GM12878 (cell line): ENCODE measurements at regions not wholly inside any gene's neighbourhood (a gene's known extent, or its start where the extent isn't known, plus 50 kb on each side); places are given as distances from the start of the nearest gene placed in this dataset.

Source experiments
- ATAC-seq: fragments of 200-7000 bp; cut with Tn5 transposase; 3 replicates; pipeline ENCODE4 v1.9.1; 2020; ENCODE audit warnings: mild to moderate bottlenecking, moderate library complexity
- BruUV-seq: library from RNA; stranded (reverse); fragments of 400-500 nt; replicated peaks from 2 replicates; lab custom pipeline; 2021; lab: Mats Ljungman, UMichigan
- CTCF ChIA-PET: fragments of 300-600 bp; sonication (Branson Sonifier 250); formaldehyde crosslinking; extraction: SDS; loops from one replicate; lab custom pipeline; 2021; ENCODE audit warnings: inconsistent platforms; lab: Yijun Ruan, JAX
- POLR2A ChIA-PET: fragments of 350-600 bp; formaldehyde crosslinking; extraction: SDS; loops from one replicate; lab custom pipeline; 2021; ENCODE audit warnings: inconsistent platforms; lab: Charles Lee
- RAD21 ChIA-PET: fragments of 300-600 bp; sonication (Branson Sonifier 250); formaldehyde crosslinking; loops from one replicate; lab custom pipeline; 2023; ENCODE audit warnings: antibody characterized with exemption; ENCODE audit not compliant: unreplicated experiment; lab: Charles Lee
- SMC1A ChIA-PET: fragments of 300-600 bp; sonication (Branson Sonifier 250); formaldehyde crosslinking; loops from one replicate; lab custom pipeline; 2023; ENCODE audit not compliant: unreplicated experiment, uncharacterized antibody; lab: Charles Lee
- DNase-seq: peaks from one replicate; pipeline ENCODE4 v3.0.0-alpha.2; 2011; ENCODE audit warnings: low read depth, low spot score
- FAIRE-seq: peaks from 3 replicates; lab custom pipeline; 2011; peaks lifted over from hg19 to GRCh38; lab: Jason Lieb, UNC
- H2AFZ ChIP-seq: 2 replicates; pipeline ENCODE4 v1.6.0; 2011; ENCODE audit warnings: low read depth, low read length, control low read depth; ENCODE audit not compliant: control insufficient read depth
- H3K27ac ChIP-seq: 2 replicates; pipeline ENCODE4 v1.5.1; 2011; ENCODE audit warnings: control low read depth; ENCODE audit not compliant: control insufficient read depth, insufficient read depth
- H3K27me3 ChIP-seq, 2 experiments: replicated peaks in 1 of 2; 2 replicates each; pipeline versions ENCODE4 v1.6.0 to v1.6.1; 2011; ENCODE audit warnings: low read length in 1 of 2; ENCODE audit not compliant: control insufficient read depth in 2 of 2, insufficient read depth in 2 of 2
- H3K36me3 ChIP-seq, 2 experiments: 2 replicates each; pipeline ENCODE4 v1.5.1; 2011; ENCODE audit warnings: low read length in 1 of 2; ENCODE audit not compliant: control insufficient read depth in 2 of 2, insufficient read depth in 2 of 2
- H3K4me1 ChIP-seq: 2 replicates; pipeline ENCODE4 v1.6.1; 2011; ENCODE audit warnings: mild to moderate bottlenecking, low read length, moderate library complexity, mixed read lengths; ENCODE audit not compliant: control insufficient read depth, insufficient read depth
- H3K4me2 ChIP-seq: 2 replicates; pipeline ENCODE4 v1.6.0; 2011; ENCODE audit warnings: control low read depth; ENCODE audit not compliant: control insufficient read depth, insufficient read depth
- H3K4me3 ChIP-seq: fragments of 200-600 bp; sonication (generic); 2 replicates; pipeline ENCODE4 v1.5.1; 2016
- H3K79me2 ChIP-seq: 2 replicates; pipeline ENCODE4 v1.6.0; 2011; ENCODE audit warnings: low read length; ENCODE audit not compliant: control insufficient read depth, insufficient read depth
- H3K9ac ChIP-seq: 2 replicates; pipeline ENCODE4 v1.8.0; 2011; ENCODE audit warnings: low read length, control low read depth, mixed read lengths; ENCODE audit not compliant: control insufficient read depth, insufficient read depth
- H3K9me3 ChIP-seq: replicated peaks from 3 replicates; pipeline ENCODE4 v1.5.1; 2011; ENCODE audit warnings: mild to moderate bottlenecking, low read length; ENCODE audit not compliant: control insufficient read depth, insufficient read depth
- H4K20me1 ChIP-seq: 2 replicates; pipeline ENCODE4 v1.6.0; 2011; ENCODE audit not compliant: control insufficient read depth, insufficient read depth
- BCL3 ChIP-seq: IDR thresholded peaks from 2 replicates; pipeline ENCODE4 v1.6.1; 2011; ENCODE audit warnings: borderline replicate concordance, low read depth, mild to moderate bottlenecking, moderate library complexity, low read length; ENCODE audit not compliant: insufficient read depth, poor library complexity, severe bottlenecking
- CEBPZ ChIP-seq: fragments of 150-350 bp; IDR thresholded peaks from 2 replicates; pipeline ENCODE4 v1.6.1; 2016; ENCODE audit warnings: low read depth, low read length
- E2F8 ChIP-seq: fragments of 450-650 bp; IDR thresholded peaks from 2 replicates; pipeline ENCODE4 v1.6.1; 2018; ENCODE audit warnings: mild to moderate bottlenecking, low read depth, moderate library complexity; ENCODE audit not compliant: partially characterized antibody
- ESRRA ChIP-seq: IDR thresholded peaks from 2 replicates; pipeline ENCODE4 v1.6.1; 2012; ENCODE audit warnings: mild to moderate bottlenecking, low read length, improper control_type of control experiment
- HDAC2 ChIP-seq: fragments of 200-600 bp; sonication (generic); IDR thresholded peaks from 2 replicates; pipeline ENCODE4 v1.6.1; 2017
- IRF3 ChIP-seq: fragments of 450-650 bp; IDR thresholded peaks from 2 replicates; pipeline ENCODE4 v1.6.1; 2014; ENCODE audit warnings: mild to moderate bottlenecking
- IRF4 ChIP-seq: IDR thresholded peaks from 2 replicates; pipeline ENCODE4 v1.6.1; 2011; ENCODE audit warnings: low read depth, low read length
- MTA2 ChIP-seq: fragments of 450-650 bp; IDR thresholded peaks from 2 replicates; pipeline ENCODE4 v1.6.1; 2016; ENCODE audit warnings: low read depth, mild to moderate bottlenecking, moderate library complexity
- MYC ChIP-seq: IDR thresholded peaks from 2 replicates; pipeline ENCODE4 v1.6.1; 2011; ENCODE audit warnings: mild to moderate bottlenecking, low read length, moderate library complexity, inconsistent platforms; ENCODE audit not compliant: insufficient read depth, insufficient replicate concordance, insufficient read length, severe bottlenecking
- NFIC ChIP-seq: IDR thresholded peaks from 2 replicates; pipeline ENCODE4 v1.6.1; 2012; ENCODE audit warnings: low read depth, mild to moderate bottlenecking, inconsistent platforms, low read length, moderate library complexity
- RB1 ChIP-seq: fragments of 450-650 bp; formaldehyde crosslinking; IDR thresholded peaks from 2 replicates; pipeline ENCODE4 v1.6.1; 2017; ENCODE audit warnings: mild to moderate bottlenecking, borderline replicate concordance
- SRF ChIP-seq, 2 experiments: IDR thresholded peaks; 2 replicates each; pipeline ENCODE4 v1.6.1; 2011; ENCODE audit warnings: low read depth in 2 of 2, low read length in 2 of 2, mild to moderate bottlenecking in 1 of 2, moderate library complexity in 1 of 2
- ZNF217 ChIP-seq: fragments of 450-650 bp; IDR thresholded peaks from 2 replicates; pipeline ENCODE4 v1.6.1; 2017; ENCODE audit warnings: antibody characterized with exemption, mild to moderate bottlenecking
- ZNF274 ChIP-seq: IDR thresholded peaks from one replicate; pipeline ENCODE4 v1.8.0; 2011; ENCODE audit not compliant: insufficient read length, insufficient read depth
- ZNF384 ChIP-seq: IDR thresholded peaks from 2 replicates; pipeline ENCODE4 v1.6.1; 2012; ENCODE audit warnings: low read depth, mild to moderate bottlenecking, low read length, improper control_type of control experiment, borderline replicate concordance
- WGBS: methylation state at CpG from one replicate; pipeline ENCODE4 v1.1.6; 2016; ENCODE audit warnings: low lambda C conversion rate; ENCODE audit not compliant: insufficient replicate concordance, insufficient coverage; ENCODE audit errors: missing lambda C conversion rate; 5-methylcytosine and 5-hydroxymethylcytosine counted together
- in situ Hi-C: fragments of 300-500 bp; cut with MboI; formaldehyde crosslinking; loops from 9 replicates; pipeline ENCODE4 v1.14.3; 2018; ENCODE audit warnings: mixed read lengths
- intact Hi-C: fragments of 100-400 bp; cut with micrococcal nuclease; formaldehyde crosslinking; loops from one replicate; pipeline ENCODE4 v1.14.2; 2022; ENCODE audit not compliant: unreplicated experiment

GRCh38 chr16:6726621-6727020 lies 606.0 kb upstream of the RBFOX1 start:
- H3K27ac ChIP-seq, result no peak overlapping the region
- WGBS, result 21% methylated on average over 4 of the region's 4 CpGs
- no peak overlapping the region for H3K9ac ChIP-seq
- ATAC-seq (no peak), DNase-seq (no peak), FAIRE-seq (no peak)
- H3K79me2 ChIP-seq, result no peaks in the 10 kb centered on the region
- H3K9me3 ChIP-seq, result no peaks in the 10 kb centered on the region
- no peak overlapping the region for H3K4me2 ChIP-seq
- in situ Hi-C loops (loop anchor here (10.0 kb wide), 1 partner anchor 62 kb away; no protein-coding TSS in a partner anchor), intact Hi-C loops (no loop called here)
- no peaks in the 10 kb centered on the region for H4K20me1 ChIP-seq
- SMC1A ChIA-PET, result no interaction called here
- no peaks in the 10 kb centered on the region for H3K27me3 ChIP-seq
- no peak overlapping the region for H3K4me3 ChIP-seq
- no peak overlapping the region for H2AFZ ChIP-seq
- POLR2A ChIA-PET, result no interaction called here
- no peak for TF ChIP-seq IRF4
- no peak for TF ChIP-seq SRF (IDR thresholded peaks at IDR 0.05; ENCODE audit: low read depth in 2 of 2, low read length in 2 of 2)
- TF ChIP-seq E2F8, result no peak
- no peak for TF ChIP-seq ESRRA
- TF ChIP-seq ZNF274, result no peak
- TF ChIP-seq MTA2, result no peak
- no peak for TF ChIP-seq BCL3
- TF ChIP-seq HDAC2, result no peak
- TF ChIP-seq ZNF384, result no peak
- TF ChIP-seq ZNF217, result no peak
- no peak for TF ChIP-seq NFIC
- no peak for TF ChIP-seq CEBPZ
- TF ChIP-seq MYC, result no peak
- TF ChIP-seq RB1, result no peak
- no peak for TF ChIP-seq IRF3
- H3K4me1 ChIP-seq, result no peaks in the 10 kb centered on the region
- RAD21 ChIA-PET, result no interaction called here
- no TSS peak for BruUV-seq
- CTCF ChIA-PET, result no interaction called here
- no peaks in the 10 kb centered on the region for H3K36me3 ChIP-seq
